GM12878 (cell line): ENCODE measurements at regions not wholly inside any gene's neighbourhood (a gene's known extent, or its start where the extent isn't known, plus 50 kb on each side); places are given as distances from the start of the nearest gene placed in this dataset.

Source experiments
- CEBPB ChIP-seq, 2 experiments: fragments of 150-350 bp in 1 of 2; IDR thresholded peaks; 2 replicates each; pipeline ENCODE4 v1.6.1; 2012 to 2014; ENCODE audit warnings: low read depth in 2 of 2, low read length in 2 of 2, borderline replicate concordance in 1 of 2, inconsistent platforms in 1 of 2
- EGR1 ChIP-seq, 2 experiments: IDR thresholded peaks; 1 replicate in 1 of 2; 2 replicates in 1 of 2; pipeline ENCODE4 v1.6.1; 2011 to 2012; ENCODE audit warnings: low read depth in 2 of 2, low read length in 2 of 2, borderline replicate concordance in 1 of 2, mild to moderate bottlenecking in 1 of 2, moderate library complexity in 1 of 2
- EZH2 ChIP-seq: IDR thresholded peaks from 2 replicates; pipeline ENCODE4 v1.6.1; 2012; ENCODE audit warnings: low read depth, mild to moderate bottlenecking, control low read depth, inconsistent platforms, low read length, borderline replicate concordance; ENCODE audit not compliant: control insufficient read depth
- MXI1 ChIP-seq: fragments of 150-350 bp; IDR thresholded peaks from 2 replicates; pipeline ENCODE4 v1.6.1; 2011; ENCODE audit warnings: low read depth, mild to moderate bottlenecking, inconsistent platforms, low read length, improper control_type of control experiment
- POLR2AphosphoS5 ChIP-seq: IDR thresholded peaks from 2 replicates; pipeline ENCODE4 v1.6.1; 2011; ENCODE audit warnings: mild to moderate bottlenecking, low read length, inconsistent platforms
- RUNX3 ChIP-seq: IDR thresholded peaks from 2 replicates; pipeline ENCODE4 v1.6.1; 2012; ENCODE audit warnings: low read length, inconsistent platforms
- SPI1 ChIP-seq: IDR thresholded peaks from 2 replicates; pipeline ENCODE4 v1.6.1; 2011; ENCODE audit warnings: low read depth, mild to moderate bottlenecking, low read length, moderate library complexity, borderline replicate concordance; ENCODE audit not compliant: insufficient read depth
- SREBF1 ChIP-seq: IDR thresholded peaks from 2 replicates; pipeline ENCODE4 v1.6.1; 2012; ENCODE audit warnings: mild to moderate bottlenecking, low read length
- YY1 ChIP-seq: IDR thresholded peaks from 2 replicates; pipeline ENCODE4 v1.6.1; 2011; ENCODE audit warnings: low read depth, mild to moderate bottlenecking, low read length
- ZNF274 ChIP-seq: IDR thresholded peaks from one replicate; pipeline ENCODE4 v1.8.0; 2011; ENCODE audit not compliant: insufficient read length, insufficient read depth
- TF ChIP-seq, protein P1 (sequence below), 3 experiments: IDR thresholded peaks in 2 of 3; conservative IDR thresholded peaks in 1 of 3; 2 replicates each; pipeline ENCODE4 v1.5.1; 2011; ENCODE audit warnings: low read depth in 3 of 3, low read length in 3 of 3, mild to moderate bottlenecking in 3 of 3, control low read depth in 2 of 3, moderate library complexity in 2 of 3, inconsistent platforms in 1 of 3, mixed read lengths in 1 of 3; ENCODE audit not compliant: control insufficient read depth in 2 of 3, insufficient read depth in 1 of 3; ENCODE audit errors: extremely low read depth in 1 of 3
- TF ChIP-seq, protein P2 (sequence below): IDR thresholded peaks from 2 replicates; pipeline ENCODE4 v1.6.1; 2012; ENCODE audit warnings: low read depth, low read length, improper control_type of control experiment
- TF ChIP-seq, protein P3 (sequence below): IDR thresholded peaks from 2 replicates; pipeline ENCODE4 v1.6.1; 2011; ENCODE audit warnings: borderline replicate concordance, low read depth, mild to moderate bottlenecking, moderate library complexity, mixed read lengths, low read length; ENCODE audit not compliant: insufficient read depth; ENCODE audit errors: extremely low read length

DNA sequence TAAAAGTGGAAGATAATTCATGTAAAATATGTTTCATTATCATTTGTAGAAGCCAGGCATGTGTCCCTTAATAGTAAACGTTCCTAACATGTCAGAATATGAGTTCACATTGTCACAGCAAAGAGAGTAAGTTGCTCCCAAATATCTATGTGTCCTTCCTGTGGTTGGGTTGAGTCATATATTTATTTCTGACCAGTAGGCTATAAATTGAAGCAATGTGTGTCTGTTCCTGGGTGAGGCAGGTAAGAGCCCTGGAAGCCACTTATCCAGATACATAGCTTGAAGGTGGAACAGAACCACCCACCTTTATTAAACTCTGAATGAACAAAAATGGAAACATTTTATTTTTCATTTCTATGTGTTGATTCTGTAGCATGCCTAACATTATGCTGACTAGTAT is 2251.6 kb downstream of the NCAM2 start:
- TF ChIP-seq, protein P1, sequence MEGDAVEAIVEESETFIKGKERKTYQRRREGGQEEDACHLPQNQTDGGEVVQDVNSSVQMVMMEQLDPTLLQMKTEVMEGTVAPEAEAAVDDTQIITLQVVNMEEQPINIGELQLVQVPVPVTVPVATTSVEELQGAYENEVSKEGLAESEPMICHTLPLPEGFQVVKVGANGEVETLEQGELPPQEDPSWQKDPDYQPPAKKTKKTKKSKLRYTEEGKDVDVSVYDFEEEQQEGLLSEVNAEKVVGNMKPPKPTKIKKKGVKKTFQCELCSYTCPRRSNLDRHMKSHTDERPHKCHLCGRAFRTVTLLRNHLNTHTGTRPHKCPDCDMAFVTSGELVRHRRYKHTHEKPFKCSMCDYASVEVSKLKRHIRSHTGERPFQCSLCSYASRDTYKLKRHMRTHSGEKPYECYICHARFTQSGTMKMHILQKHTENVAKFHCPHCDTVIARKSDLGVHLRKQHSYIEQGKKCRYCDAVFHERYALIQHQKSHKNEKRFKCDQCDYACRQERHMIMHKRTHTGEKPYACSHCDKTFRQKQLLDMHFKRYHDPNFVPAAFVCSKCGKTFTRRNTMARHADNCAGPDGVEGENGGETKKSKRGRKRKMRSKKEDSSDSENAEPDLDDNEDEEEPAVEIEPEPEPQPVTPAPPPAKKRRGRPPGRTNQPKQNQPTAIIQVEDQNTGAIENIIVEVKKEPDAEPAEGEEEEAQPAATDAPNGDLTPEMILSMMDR (IDR thresholded peaks at IDR 0.05 in 2 of 3, conservative IDR thresholded peaks at IDR 0.05 in 1 of 3; ENCODE audit: control insufficient read depth in 2 of 3, extremely low read depth in 1 of 3, insufficient read depth in 1 of 3, low read depth in 3 of 3, low read length in 3 of 3), result no peak
- TF ChIP-seq RUNX3 (no peak), YY1 (no peak), POLR2AphosphoS5 (no peak), EGR1 (IDR thresholded peaks at IDR 0.05; ENCODE audit: borderline replicate concordance in 1 of 2, low read depth in 2 of 2, low read length in 2 of 2) (no peak), MXI1 (no peak), SPI1 (no peak), SREBF1 (no peak), ZNF274 (no peak), CEBPB (IDR thresholded peaks at IDR 0.05; ENCODE audit: borderline replicate concordance in 1 of 2, low read depth in 2 of 2, low read length in 2 of 2) (no peak), EZH2 (no peak)
- TF ChIP-seq, protein P2, sequence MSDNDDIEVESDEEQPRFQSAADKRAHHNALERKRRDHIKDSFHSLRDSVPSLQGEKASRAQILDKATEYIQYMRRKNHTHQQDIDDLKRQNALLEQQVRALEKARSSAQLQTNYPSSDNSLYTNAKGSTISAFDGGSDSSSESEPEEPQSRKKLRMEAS, result no peak
- TF ChIP-seq, protein P3, sequence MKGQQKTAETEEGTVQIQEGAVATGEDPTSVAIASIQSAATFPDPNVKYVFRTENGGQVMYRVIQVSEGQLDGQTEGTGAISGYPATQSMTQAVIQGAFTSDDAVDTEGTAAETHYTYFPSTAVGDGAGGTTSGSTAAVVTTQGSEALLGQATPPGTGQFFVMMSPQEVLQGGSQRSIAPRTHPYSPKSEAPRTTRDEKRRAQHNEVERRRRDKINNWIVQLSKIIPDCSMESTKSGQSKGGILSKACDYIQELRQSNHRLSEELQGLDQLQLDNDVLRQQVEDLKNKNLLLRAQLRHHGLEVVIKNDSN, result no peak
